Liver (tissue), 3 donors: ENCODE measurements at regions not wholly inside any gene's neighbourhood (a gene's known extent, or its start where the extent isn't known, plus 50 kb on each side); places are given as distances from the start of the nearest gene placed in this dataset.

Experiments used
- CTCF ChIP-seq: fragments of 150-350 bp; IDR thresholded peaks from 2 replicates; pipeline ENCODE4 v1.5.1; 2017; ENCODE audit warnings: improper control_type of control experiment, low read depth, low read length; ENCODE audit not compliant: missing input control
- EGR1 ChIP-seq, 2 donors: IDR thresholded peaks; 2 replicates each; pipeline ENCODE4 v1.6.1; 2016 to 2018; ENCODE audit warnings: antibody characterized with exemption in 2 of 2, low read depth in 2 of 2
- FOXA1 ChIP-seq: IDR thresholded peaks from 2 replicates; pipeline ENCODE4 v1.6.1; 2016; ENCODE audit warnings: antibody characterized with exemption
- GABPA ChIP-seq, 2 donors: IDR thresholded peaks in 1 of 2; conservative IDR thresholded peaks in 1 of 2; 2 replicates each; pipeline ENCODE4 v1.6.1; 2016; ENCODE audit warnings: antibody characterized with exemption in 2 of 2, mild to moderate bottlenecking in 1 of 2, moderate library complexity in 1 of 2
- RAD21 ChIP-seq, 2 donors: IDR thresholded peaks; 2 replicates each; pipeline ENCODE4 v1.6.1; 2016; ENCODE audit warnings: antibody characterized with exemption in 2 of 2, mild to moderate bottlenecking in 2 of 2
- TAF1 ChIP-seq: conservative IDR thresholded peaks from 2 replicates; pipeline ENCODE4 v1.6.1; 2016; ENCODE audit warnings: antibody characterized with exemption, mild to moderate bottlenecking
- YY1 ChIP-seq: IDR thresholded peaks from 2 replicates; pipeline ENCODE4 v1.6.1; 2016; ENCODE audit warnings: antibody characterized with exemption, mild to moderate bottlenecking
- donor health status: healthy.
- donor health status: healthy.

GRCh38 chr9:29753638-29754037, 2180.4 kb upstream of the C9orf72 start:
- no peak for TF ChIP-seq CTCF
- no peak for TF ChIP-seq YY1
- TF ChIP-seq GABPA (IDR thresholded peaks at IDR 0.05 in 1 of 2, conservative IDR thresholded peaks at IDR 0.05 in 1 of 2) = no peak
- TF ChIP-seq RAD21 (IDR thresholded peaks at IDR 0.05) = no peak
- TF ChIP-seq EGR1 (IDR thresholded peaks at IDR 0.05; ENCODE audit: low read depth in 2 of 2) = no peak
- TF ChIP-seq FOXA1 = no peak
- TF ChIP-seq TAF1 = no peak
